Fibroblast of pulmonary artery (primary cell): ENCODE measurements at regions not wholly inside any gene's neighbourhood (a gene's known extent, or its start where the extent isn't known, plus 50 kb on each side); places are given as distances from the start of the nearest gene placed in this dataset.

Experiments
- DNase-seq: peaks from one replicate; pipeline ENCODE4 v3.0.0-alpha.2; 2010; ENCODE audit warnings: low read depth
- H3K4me3 ChIP-seq: replicated peaks from 2 replicates; pipeline ENCODE4 v1.5.1; 2011; ENCODE audit warnings: low read depth, mild to moderate bottlenecking, control low read depth, low read length, moderate library complexity
- TF ChIP-seq, protein P1 (sequence below): IDR thresholded peaks from 2 replicates; pipeline ENCODE4 v1.5.1; 2011; ENCODE audit warnings: mild to moderate bottlenecking, control low read depth, low read length, inconsistent platforms; ENCODE audit errors: missing control alignments

- DNase-seq, result no peak
- TF ChIP-seq, protein P1, sequence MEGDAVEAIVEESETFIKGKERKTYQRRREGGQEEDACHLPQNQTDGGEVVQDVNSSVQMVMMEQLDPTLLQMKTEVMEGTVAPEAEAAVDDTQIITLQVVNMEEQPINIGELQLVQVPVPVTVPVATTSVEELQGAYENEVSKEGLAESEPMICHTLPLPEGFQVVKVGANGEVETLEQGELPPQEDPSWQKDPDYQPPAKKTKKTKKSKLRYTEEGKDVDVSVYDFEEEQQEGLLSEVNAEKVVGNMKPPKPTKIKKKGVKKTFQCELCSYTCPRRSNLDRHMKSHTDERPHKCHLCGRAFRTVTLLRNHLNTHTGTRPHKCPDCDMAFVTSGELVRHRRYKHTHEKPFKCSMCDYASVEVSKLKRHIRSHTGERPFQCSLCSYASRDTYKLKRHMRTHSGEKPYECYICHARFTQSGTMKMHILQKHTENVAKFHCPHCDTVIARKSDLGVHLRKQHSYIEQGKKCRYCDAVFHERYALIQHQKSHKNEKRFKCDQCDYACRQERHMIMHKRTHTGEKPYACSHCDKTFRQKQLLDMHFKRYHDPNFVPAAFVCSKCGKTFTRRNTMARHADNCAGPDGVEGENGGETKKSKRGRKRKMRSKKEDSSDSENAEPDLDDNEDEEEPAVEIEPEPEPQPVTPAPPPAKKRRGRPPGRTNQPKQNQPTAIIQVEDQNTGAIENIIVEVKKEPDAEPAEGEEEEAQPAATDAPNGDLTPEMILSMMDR, result no peak
- H3K4me3 ChIP-seq, result no peak overlapping the region
These were observed 208.4 kb downstream of the HHIPL2 start for GRCh38 chr1:222339376-222339947.

DNA sequence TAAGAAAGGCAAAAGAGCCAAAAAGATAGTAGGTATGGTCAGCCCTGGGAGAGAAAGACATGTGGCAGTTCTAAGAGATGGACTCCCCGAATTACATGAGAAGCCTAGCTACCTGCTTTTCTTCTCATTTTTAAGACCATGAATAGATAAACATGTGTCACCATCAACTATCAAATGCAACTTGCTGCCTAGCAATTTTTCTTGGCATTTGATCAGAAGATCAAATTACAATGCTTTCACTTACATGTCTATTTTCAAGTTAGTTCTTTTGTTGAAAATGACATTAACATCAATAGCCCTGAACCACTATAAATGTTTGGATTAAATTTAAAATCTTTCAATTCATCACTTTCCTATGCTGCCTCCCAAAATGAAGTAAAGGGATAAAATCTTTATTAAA is 212.3 kb downstream of the HHIPL2 start:
- TF ChIP-seq, protein P1, result no peak
- DNase-seq, result no peak
- no peak overlapping the region for H3K4me3 ChIP-seq

GRCh38 chr1:222334026-222334680 is 213.8 kb downstream of the HHIPL2 start:
- TF ChIP-seq, protein P1, result no peak

GRCh38 chr1:222331765-222332164 is 216.1 kb downstream of the HHIPL2 start:
- no peak for DNase-seq
- H3K4me3 ChIP-seq, result no peak overlapping the region
- TF ChIP-seq, protein P1, result no peak

More at GRCh38 chr1:222334026-222334680, 213.8 kb downstream of the HHIPL2 start:
- no peak overlapping the region for H3K4me3 ChIP-seq
- DNase-seq, result no peak

DNA sequence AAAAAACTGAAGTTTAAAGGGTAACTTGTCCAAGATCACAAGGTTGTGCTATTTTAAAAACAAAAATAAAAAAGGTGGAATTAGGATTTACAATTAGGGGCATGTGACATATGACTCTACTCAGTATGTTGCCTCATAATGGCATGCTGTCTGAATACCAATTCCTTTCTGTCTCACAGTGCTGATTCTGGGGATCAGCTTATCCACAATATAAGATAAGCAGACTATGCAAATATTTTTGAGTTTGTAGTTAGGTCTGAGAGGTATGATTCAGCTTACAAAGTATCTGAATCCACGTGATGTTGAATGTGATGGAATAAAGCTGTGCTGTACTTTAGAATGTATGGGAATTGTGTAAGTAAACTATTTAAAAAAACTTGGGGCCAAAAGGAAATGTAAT is 216.6 kb downstream of the HHIPL2 start:
- TF ChIP-seq, protein P1, result no peak
- peak; percentile 40 for DNase-seq
- no peak overlapping the region for H3K4me3 ChIP-seq

GRCh38 chr1:222329493-222330045 is 218.3 kb downstream of the HHIPL2 start:
- no peak for DNase-seq
- no peak overlapping the region for H3K4me3 ChIP-seq
- TF ChIP-seq, protein P1, result no peak
